ENCODE measurements at regions not wholly inside any gene's neighbourhood (a gene's known extent, or its start where the extent isn't known, plus 50 kb on each side); places are given as distances from the start of the nearest gene placed in this dataset.
"Not testable (repeated sequence)": the region's sequence is repeated elsewhere in the genome, so short reads cannot be mapped to it uniquely, and the experiment has no call there.

DNA sequence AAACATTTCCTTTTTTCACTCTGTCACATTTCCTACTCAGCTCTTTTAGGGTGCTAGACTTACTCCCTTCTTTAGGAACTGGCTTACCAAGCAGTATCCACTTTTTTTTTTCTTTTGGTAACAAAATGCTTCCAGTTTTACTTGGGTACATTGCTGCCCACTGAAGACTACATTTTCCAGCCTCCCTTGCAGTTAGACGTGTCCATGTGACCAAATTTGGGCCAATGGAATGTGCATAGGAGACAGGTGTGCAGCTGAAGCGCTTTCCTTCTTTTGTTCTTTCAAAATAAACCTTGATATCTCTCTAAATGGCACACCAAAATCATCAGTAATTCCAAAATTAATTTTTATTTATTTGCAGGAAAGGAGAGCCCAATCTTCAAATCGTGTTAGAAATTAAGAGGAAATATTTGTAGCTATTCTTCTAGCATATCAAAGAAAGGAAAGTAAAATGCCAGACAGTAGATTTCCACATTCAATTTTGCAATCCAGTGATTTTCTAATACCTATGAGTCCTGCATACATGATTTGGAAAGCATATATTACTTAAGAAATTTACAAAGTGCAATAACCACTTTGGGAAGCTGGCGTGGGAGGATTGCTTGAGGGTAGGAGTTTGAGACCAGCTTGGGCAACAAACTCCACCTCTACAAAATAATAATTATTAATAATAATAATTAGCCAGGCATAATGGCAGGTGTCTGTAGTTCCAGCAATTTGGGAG, 422.0 kb upstream of the FRG2C start:
- no peak for DNase-seq

DNA sequence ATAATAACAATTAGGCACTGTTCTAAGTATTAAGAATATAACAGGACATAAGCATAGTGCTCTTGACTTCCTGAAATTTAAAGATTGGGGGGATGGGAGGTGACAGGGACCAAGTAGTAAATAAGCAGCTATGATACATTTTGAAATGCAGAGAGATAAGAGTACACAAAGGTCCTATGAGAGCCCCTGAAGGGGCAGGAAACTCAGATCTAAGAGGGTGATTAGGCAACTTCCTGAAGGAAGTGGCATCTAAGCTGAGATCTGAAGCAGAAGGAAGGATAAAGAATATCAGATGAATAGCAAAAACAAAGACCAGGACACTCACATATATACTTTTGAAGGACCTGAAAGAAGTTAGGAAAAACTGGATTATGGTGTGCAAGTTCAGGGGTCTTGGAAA, 415.2 kb upstream of the FRG2C start:
- DNase-seq = no peak

DNA sequence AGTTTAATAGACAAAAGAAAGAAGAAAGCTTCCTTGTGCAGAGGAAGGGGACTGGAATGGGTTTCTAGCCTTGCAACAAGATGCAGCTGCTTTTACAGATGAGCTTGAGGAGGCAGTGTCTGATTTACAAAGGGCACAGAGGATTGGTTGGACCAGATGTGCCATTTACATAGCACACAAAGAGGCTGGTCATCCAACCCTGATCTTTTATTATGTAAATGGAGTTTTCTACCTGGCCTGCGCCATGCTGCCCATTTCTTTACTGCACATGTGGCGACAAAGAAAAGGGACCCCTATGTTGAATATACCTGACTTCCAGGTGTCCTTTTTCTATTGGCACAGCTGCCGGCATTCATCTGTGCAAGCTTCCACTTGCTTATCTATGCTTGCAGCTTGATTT, 409.4 kb upstream of the FRG2C start:
- DNase-seq = no peak

DNA sequence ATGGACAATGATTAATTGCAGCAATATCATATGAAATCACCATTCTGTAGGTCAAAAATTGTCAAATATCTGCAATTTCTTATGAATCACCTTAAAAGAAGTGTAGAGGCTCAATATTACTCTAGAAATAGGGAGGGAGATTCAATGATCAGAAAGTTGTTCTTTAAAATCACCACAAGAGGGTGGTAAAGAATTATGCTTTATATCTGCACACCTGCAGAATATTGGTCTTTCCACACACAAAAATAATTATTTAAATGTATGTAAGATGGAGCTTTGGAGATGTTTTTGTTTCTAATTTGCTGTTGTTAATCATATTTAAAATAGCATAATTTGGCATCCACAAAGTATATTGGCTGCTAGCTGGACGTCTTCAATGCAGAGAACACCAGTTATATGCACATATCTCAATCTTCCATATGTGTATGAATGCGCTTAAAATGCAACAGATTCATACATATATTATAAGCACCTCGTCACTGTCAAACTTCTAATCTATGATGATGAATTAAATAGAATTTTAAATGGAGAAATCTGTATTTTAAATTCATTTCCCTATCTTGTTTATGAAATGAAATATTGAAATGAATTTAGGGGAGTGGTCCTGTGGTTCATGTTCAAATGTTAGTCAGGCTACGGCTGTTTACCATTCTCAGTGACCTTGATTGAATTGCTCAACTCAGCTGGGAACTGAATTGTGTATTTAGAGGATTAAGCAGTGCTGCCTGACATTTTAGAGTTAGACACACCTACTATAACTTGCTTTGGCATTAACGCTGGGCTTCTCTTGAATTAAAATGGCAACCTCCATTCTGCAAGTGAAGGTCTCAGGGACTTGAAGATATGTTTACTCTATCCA, 405.1 kb upstream of the FRG2C start:
- not testable (repeated sequence) for DNase-seq

DNA sequence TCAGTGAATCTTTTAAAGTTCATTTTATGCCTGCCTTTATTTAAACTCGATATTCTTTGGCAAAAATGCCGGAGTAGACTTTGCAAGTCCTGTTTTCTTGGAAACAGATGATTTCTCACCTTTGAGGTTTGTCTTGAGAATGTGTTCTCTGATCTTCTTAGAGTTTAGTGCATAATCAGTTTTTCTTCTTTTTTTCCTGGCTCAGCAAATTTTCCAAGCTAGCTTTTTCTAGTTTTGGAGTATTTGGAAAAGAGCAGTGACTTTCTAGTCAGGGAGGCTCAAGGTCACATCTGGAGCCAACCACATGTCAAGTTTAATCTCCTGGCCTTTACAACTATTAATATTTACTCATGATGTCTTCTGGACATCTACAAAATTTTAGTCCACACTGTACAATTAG, 403.2 kb upstream of the FRG2C start:
- DNase-seq = not testable (repeated sequence)

DNA sequence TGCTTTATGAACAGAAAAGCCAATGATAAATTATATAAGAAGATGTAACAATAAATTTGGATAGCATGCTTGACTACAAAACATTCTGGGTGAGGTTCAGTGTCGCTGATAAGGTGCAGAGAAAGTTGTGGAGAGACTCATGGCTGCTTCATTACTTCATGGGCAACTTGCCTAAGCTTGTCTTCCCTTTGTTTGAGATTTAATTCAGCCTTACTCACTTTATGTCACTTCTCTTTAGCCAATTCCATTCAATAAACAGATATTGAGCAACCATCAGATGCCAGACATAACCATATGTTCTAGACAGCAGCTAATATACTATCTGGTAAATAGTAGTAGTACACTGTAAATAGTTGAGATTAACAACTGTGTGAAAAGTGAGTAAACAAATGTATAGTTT, 401.5 kb upstream of the FRG2C start:
- no peak for DNase-seq

DNA sequence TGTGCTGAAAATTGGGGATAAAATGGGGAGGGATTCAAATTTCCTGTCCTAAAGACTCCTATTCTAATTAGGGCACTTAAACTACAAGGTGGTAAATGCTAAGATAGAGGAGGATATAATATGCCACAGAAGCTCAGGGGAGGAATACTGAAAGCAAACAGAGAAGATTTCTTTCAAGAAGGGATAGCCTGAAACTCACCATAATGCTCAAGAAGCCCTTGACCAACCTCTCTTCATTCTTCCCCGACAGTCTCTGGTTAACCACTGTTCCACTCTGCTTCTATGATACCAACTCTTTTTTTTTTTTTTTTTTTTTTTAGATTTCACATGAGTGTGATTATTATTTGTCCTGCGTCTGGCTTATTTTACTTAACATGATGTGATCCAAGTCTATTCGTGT, 398.2 kb upstream of the FRG2C start:
- DNase-seq = no peak

DNA sequence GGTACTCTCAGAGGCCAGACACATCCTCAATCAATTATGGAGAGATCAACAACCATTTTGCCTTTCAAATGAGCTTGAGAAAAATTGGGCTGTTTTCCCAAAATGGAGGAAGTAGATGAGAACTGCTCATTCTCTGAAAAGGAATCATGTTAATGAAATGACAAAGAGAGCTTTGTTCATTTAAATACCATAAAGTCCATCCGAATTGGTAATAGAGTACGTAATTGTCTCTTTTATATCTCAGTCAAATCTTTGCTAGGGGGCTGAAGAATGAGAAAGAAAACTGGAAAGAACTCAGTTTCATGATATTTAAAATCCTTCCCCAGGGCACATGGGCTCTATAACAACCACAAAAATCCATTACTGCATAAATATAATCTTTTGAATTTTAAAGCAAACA, 395.6 kb upstream of the FRG2C start:
- DNase-seq = not testable (repeated sequence)

DNA sequence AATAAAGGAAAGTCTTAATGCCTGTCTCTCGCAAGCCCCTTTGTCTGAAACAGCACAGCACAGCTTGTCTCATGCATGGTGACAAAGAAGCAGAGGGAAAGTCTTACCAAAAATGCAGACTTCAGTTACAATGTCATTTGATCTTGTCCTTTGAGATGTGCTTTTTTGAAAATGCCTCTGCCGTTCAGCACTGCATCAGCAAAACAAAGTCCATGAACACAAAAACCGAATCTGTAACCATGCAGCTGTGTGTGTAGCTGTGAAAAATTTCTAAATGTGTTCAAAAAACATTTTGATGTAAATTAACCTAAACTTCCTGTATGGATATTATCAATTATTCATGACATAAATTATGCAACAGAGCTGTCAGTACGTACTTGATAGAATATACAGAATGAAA, 391.9 kb upstream of the FRG2C start:
- not testable (repeated sequence) for DNase-seq

DNA sequence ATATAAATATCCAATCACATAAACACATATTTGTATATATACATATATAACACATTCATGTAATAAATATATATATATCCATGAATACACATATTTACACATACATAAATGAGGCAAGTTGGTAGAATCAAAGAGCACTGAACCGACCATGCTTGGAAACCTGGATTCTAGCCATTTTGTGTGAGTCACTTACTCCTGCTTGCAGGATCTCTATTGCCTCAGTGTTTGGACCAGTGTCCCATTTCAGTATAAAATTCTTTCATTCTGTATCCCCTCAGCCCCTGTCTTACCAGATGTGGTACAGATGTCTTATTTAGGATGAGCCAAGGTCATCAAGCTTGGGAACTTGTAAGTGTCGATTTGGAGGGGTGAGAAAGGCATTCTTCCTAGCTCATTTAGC, 391.4 kb upstream of the FRG2C start:
- DNase-seq = peak; percentile 45

DNA sequence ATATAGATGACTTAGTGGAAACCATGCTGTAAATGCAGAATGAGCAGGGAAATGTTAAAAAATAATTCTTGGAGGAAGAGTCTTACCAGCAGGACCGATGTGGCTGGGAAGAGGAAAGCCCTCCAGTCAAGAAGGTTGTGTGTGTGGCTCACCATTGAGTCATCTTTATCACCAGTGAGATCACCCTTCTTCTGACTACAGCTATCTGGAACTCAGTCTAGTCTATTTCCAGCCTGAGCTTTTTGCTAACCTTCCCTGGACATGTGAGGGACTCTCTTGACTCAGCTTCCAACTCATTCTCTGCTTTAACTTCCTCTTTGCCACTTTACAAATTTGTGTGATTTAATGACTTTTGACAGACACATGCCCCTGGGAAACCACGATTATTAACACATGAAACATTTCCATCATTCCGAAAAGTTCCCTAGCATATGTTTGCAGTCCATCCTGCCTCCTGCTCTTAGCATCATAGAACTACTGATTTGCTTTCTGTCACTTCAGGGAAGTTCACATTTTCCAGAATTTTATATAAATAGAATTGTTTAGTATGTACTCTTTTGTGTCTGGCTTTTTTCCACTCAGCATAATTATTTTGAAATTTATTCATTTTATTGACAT, 378.5 kb upstream of the FRG2C start:
- DNase-seq = not testable (repeated sequence)

DNA sequence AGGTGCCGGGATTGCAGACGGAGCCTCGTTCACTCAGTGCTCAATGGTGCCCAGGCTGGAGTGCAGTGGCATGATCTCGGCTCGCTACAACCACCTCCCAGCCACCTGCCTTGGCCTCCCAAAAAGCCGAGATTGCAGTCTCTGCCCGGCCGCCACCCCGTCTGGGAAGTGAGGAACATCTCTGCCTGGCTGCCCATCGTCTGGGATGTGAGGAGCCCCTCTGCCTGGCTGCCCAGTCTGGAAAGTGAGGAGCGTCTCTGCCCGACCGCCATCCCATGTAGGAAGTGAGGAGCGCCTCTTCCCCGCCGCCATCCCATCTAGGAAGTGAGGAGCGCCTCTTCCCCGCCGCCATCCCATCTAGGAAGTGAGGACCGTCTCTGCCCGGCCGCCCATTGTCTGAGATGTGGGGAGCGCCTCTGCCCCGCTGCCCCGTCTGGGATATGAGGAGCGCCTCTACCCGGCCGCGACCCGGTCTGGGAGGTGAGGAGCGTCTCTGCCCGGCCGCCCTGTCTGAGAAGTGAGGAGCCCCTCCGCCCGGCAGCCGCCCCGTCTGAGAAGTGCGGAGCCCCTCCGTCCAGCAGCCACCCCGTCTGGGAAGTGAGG, 375.1 kb upstream of the FRG2C start:
- DNase-seq = not testable (repeated sequence)

DNA sequence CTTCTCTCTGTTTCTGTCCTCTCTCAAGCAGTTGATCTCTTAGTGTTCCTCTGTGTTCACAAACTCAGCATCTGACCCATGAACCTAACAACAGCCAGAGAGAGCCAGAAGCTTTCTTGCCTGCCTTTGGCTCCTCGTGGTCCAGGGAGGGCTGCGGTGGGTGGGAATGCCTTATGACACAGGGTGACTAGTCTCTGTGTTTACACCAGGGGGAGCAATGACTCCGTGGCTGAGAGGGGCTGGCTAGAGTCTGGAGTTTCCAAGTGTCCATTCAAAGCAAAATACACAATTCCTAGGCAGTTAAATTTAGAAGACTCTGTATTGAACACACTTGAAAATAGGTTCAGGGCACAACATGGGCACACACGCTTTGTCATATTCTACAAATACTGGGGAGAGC, 370.0 kb upstream of the FRG2C start:
- DNase-seq = peak; percentile 21

DNA sequence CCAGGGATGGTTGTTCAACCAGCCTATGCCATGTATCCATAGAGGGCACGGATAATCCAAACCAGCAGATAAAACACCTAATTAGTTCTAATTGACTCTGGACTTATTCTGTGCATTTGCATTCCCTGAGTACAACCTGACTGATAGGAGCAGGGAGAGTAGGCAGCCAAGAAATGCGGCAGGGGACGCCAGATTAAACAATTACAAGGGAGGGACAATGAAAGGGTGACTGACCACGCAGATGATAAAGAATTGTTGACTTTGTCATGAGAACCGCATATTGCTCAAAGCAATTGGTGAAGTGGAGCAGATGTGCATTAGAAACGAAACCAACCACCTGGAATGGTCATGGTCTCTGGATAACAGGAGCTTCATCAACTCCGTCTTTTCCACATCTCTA, 369.1 kb upstream of the FRG2C start:
- DNase-seq = no peak

DNA sequence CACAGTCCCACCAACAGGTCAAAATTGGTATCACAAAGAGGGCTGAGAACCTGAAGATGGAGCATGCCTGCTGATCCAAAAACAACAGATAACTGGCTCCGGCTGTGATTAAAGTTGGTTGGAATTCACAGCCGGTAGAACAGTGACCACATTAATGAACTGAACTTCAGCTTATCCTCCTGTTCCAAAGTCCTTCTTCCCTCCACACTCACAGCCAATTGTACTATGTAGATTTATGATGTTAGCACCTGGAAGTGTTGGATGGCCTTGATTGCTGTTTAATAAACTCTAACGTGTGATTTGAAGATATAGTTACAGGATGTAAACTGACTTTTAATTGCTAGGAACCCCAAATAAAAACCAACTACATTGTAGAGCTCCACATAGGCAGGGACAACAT, 367.3 kb upstream of the FRG2C start:
- DNase-seq = no peak

DNA sequence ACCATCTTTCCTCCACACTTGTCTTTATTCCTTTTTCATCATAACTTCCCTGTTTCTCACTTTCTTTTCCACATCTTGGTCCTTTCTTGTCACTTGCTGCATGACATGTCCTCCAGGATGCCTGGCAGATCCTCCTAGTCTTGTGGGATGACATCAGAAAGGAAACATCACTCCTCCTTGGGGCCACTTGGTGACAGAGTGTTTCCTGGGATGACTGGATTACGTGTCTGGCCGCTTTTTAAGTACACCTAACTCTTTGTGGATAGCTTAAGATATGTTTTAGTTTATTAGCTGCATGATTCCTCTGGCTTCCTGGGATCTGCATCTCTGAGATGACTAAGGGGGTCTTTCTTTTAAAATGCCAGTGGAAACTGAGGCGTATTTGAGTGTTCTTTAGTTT, 363.5 kb upstream of the FRG2C start:
- no peak for DNase-seq

DNA sequence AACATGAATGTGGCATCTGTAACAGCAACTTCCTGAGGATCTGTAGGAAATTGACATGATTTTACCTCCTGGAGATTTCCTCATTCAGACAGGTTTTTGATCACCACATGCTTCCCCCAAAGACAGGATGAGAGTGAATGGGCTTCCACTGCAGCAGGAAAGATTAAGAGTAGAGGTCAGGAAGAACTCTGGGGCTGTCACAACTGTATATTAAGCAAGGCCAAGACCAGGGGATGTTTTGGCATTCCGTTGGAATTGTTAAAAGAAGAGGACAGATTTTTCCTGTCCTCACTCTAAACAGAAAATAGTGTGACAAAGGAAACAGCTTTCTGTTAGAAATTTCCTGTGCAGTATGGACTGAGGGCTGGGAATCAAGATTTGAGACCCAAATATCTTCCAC, 363.1 kb upstream of the FRG2C start:
- not testable (repeated sequence) for DNase-seq

DNA sequence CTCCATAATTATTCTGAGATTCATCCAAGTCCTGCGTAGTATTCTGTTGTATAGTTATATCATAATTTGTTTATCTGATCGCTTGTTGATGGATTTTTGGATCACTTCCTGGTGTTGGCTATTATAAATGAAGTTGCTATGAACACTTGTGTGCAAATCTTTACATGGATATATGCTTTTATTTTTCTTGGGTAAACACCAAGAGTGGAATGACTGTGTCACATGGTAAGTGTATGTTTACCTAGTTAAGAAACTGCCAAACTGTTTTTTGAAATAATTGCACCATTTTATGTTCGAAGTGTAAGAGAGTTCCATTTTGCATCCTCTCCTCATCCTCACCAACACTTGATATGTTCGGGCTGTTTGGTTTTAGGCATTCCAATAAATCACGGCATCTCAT, 360.4 kb upstream of the FRG2C start:
- DNase-seq = no peak

DNA sequence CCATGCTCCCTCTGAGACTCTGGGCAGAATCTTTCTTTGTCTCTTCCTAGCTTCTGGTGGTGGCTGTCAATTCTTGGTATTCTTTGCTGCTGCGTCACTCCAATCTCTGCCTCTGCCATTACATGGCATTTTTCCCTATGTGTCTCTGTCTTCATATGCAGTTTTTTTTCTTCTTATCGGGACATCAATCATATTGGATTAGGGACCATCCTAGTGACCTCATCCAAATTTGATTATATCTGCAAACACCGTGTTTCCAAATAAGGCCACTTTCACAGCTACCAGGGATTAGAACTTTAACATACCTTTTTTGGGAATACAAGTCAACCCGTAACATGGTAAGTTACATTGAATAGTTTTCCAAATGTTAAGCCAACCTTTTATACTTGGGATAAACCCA, 358.2 kb upstream of the FRG2C start:
- no peak for DNase-seq

DNA sequence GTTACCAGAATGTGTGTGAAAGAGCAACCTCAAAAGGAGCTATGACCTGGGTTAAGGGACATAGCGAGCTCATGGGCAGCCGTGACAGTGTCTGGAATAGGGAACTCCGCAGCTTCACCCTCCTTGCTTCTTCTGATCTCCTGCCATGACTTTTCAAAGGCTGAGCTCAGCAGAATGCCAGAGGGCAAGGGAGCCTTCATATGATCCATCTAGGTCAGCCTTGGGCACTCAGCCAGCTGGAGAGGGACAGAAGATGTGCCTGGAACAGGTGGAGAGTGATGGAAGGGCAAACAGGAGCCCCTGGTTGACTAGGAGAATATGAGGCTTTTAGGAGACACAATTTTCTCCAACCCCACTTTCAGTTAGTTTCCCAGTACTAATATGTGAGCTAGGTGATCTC, 352.8 kb upstream of the FRG2C start:
- not testable (repeated sequence) for DNase-seq

DNA sequence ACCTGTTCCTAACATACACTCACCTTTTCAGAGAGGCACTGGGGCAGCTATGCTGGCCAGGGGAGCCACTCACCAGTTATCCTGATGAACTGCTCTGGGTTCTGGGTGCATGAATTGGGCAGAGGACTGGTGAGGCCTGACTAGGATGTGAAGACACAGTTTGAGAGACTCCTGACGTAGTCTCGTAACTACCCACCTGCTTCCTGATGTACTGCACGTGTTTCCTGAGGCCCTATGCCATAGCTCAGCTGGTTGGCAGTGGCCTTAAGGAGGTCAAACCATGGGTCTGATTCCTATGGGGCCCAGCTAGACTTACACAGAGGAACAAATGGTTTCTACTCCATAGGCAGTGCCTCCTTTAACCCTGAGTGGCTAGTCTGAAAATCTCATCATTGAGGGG, 351.7 kb upstream of the FRG2C start:
- DNase-seq = not testable (repeated sequence)

DNA sequence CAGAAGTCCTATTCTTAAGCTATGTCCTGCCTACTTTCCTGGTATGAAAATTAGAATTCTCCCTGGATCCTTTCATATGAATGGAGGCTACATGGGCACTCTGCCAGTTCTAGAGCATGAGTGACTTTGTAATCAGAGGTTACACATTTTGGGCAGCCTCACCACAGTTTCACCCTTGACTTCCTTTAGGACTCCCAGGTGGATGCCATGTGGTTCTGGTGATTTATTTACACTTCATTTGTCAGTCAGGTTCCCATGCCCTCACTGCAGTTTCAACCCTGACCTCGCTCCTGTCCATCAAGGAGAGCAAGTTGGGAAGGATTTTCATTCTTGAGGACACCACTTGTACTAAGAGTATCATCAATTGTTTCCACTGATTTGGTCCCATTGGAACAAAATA, 344.4 kb upstream of the FRG2C start:
- not testable (repeated sequence) for DNase-seq

DNA sequence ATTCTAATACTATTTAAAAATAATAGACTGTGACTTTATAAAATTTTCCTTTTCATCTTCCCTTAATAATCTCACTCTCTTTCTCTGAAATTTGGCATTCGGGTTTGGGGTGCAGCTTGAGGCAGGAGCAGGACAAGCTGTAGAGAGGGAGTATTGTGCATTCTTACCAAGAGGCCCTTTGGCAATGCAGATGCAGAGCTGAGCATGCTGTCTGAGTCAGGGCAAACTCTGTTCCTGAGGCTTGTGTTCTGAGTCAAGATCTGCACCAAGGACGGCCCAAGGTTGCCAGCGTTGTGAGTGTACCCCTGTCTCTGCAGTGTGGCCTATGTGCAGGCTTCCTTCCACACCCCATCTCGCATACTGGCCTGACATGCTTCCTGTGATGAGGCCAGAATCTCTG, 343.8 kb upstream of the FRG2C start:
- DNase-seq = no peak
